NCI-H748 (cell line): ENCODE measurements at regions not wholly inside any gene's neighbourhood (a gene's known extent, or its start where the extent isn't known, plus 50 kb on each side); places are given as distances from the start of the nearest gene placed in this dataset.

ENCODE experiments used
- DNase-seq: peaks from one replicate; lab custom pipeline; 2025; ENCODE audit not compliant: unreplicated experiment; lab: John Stamatoyannopoulos, UW

DNA sequence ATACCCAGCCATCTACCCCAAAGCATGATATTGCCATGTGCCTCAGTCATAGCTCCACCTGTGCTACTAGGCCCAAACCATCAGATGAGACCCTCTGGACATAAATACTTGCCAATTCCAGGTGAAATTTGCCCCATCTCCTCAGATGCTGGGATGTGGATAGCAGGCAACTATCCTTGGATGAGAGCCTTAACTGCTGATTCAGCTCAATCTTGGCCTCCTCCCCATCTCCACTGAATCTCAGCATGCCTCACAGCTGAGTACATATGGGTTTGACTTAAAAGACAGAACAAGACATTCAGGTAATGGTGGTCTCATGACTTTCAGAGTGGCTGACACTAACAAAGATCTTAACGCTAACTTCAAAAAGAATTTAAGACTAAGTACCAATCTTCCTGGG is 50.8 kb upstream of the KLHL13 start:
- no peak for DNase-seq

DNA sequence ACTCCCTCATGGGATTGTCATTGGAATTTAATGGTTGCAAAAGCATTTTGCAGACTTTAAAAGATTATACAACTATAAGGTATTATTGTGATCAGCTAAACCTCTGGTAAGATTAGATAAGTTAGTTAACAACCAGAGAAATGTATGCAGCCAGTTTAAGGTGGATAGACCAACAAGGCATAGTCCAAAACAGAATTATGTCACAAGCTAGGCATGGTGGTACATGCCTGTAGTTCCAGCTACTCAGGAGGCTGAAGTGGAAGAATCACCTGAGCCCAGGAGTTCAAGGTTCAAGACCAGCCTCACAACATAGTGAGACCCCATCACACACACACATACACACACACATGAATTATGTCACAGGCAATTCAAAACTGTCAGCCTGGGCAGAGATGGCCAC is 54.7 kb upstream of the KLHL13 start:
- DNase-seq = no peak

DNA sequence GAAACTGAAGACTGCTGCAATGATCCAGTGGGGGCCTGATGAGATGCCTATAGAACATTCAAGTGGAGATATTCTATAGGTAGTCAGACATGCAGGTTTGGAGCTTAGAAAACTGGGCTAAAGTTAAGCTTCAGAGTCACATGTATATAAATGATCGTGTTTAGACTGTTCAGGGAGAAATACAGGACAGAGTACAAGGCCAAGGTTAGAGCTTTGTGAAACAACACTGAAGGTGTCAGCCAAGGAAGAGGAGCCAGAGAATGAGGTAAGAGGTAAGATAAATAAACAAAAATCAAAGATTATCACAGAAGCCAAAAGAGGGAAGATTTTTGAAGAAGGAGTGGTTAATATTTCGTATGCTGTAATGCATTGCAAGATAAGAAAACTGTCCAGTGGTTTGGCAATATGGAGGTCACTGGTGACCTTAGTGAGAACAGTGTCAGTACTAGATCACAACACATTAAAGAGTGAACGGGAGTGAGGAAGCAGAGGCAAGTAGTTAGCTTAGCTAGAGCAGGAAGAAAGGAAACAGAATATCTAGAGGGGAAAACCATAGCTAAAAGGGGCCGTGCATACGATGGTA is 58.0 kb upstream of the KLHL13 start:
- no peak for DNase-seq

DNA sequence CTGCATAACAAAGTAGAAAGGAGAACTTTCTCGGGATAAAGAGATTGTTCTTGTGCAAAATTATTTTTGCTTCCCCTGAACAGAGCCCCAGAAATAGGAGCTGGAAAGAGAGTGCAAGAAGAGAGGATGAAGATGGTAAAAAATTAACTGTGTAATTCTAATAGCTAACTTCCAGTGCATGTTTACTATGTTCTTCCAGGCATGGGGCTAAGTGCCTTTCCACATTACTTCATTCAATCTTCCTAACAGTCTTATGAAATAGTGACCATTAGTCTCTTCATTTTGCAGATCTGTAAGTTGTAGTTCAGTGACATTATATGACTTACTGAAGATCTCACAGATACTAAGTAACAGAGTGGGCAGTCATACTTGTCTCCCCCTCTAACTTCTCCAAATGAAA is 61.1 kb upstream of the KLHL13 start:
- no peak for DNase-seq

DNA sequence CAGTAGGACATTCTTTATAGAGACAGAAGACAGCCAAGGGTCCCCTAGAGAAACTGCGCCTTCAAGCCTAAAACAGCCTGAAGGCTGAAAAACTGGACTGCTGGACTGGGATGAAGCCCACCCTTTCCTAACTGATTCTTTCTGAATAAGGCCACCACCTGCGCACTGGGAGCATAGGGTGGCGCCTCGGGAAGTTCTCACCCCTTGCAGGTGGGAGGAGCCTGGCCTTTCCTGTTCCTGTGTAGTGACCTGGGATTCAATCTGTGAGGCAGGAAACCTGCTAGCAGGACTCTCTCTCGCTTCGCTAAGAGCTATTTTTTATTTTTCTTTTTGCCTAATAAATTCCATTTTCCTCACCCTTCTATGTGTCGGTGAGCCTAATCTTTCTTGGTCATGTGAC is 61.8 kb upstream of the KLHL13 start:
- no peak for DNase-seq

- no peak for DNase-seq
Measured at GRCh38 chrX:118179161-118179560, 62.6 kb upstream of the KLHL13 start.

GRCh38 chrX:118179718-118180117 is 63.1 kb upstream of the KLHL13 start:
- no peak for DNase-seq

DNA sequence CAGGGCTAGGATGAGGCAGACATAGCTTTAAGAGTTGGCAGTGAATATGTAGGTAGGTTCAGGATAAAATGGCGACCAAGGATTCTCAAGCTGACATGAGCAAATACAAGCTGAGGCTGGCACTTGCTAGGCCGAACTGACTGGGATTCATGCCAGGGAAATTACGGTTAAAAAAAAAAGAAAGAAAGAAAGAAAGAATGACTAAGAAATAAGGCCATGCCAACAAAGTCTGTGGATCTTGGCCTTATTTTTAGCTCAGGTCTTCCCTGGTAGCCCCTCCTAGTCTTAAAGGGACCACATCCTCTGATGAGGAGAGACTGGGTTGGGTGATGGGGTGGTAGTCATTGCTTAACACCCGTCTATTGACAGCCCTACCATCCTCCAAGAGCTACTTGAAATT is 64.4 kb upstream of the KLHL13 start:
- DNase-seq = no peak

DNA sequence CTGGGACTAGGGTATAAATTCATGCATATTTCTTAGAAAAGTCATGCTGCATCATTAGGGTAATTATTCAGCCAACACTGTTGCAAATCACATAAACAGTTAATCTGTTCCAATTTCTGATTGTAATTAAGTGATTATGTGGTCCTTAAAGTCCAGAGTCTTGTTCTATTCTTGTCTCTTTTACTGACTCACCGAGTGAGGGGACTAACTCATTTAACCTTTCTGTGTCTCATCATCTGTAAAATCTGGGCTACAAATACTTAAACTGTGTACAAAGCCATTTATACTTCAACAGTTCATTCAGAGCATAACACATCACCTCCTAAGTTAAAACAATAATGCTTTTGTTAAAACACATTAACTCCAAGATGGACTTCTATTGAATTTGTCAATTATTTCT is 65.4 kb upstream of the KLHL13 start:
- DNase-seq = no peak

DNA sequence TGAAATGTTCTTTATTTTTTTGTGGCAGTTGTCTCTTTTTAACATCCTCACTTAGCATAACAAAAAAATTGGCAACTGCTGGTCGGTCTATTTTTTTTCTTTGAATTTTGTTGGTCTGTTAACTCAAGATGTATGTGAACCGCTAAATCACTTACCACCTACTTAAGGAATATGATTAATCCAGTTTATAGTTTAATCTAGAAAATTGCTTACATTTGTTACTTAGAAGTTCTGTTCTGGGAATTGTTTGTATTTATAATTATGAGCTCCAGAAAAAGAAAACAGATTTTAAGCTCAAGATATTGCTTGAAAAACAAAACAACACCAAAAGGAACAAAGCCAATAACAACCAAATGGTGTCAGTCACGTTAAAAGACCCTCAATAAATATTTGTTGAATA is 66.1 kb upstream of the KLHL13 start:
- no peak for DNase-seq

DNA sequence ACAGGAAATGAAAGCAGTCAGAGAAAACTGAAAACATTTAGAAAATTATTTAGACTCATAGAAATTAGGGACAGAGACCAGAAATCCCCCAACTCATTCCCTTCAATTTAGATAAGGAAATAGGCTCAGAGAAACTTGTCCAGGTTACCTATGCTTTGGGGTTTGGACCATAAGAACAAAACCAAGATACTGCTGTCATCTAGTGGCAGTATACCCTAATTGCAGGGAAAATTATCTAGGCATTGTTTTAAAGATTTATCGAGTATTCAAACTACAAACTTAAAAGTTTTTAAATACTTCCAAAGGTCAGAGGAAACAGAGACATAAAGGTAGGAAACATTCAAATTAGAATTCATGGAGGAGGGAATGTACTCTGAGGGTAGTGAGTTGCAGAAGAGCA is 67.0 kb upstream of the KLHL13 start:
- DNase-seq = no peak

- no peak for DNase-seq
Measured at GRCh38 chrX:118187100-118187499, 70.5 kb upstream of the KLHL13 start.

- DNase-seq = peak; percentile 23
Measured at GRCh38 chrX:118189000-118189399, 72.4 kb upstream of the KLHL13 start.

DNA sequence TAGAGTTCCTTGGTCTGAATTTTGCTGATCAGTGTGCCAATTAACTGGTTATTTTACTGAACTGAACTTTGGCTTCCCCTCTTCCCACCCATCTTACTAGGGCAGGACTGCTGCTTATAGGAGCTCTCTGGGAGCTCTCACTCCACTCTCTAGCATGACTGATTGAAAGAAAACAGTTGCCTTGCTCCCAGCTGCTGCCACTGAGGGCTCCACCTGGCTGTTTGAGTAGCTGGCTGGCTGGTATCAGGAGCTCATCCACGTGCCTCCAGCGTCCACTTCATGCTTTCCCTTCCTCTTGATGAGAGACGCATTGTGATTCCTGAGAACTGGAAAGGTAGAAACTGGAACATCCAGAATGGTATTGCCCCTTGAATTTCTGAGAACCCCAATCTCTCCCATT is 73.0 kb upstream of the KLHL13 start:
- DNase-seq = peak; percentile 28

GRCh38 chrX:118197730-118198129 is 81.1 kb upstream of the KLHL13 start:
- DNase-seq = no peak

GRCh38 chrX:118198577-118198976 is 82.0 kb upstream of the KLHL13 start:
- no peak for DNase-seq

- no peak for DNase-seq
Measured at GRCh38 chrX:118199997-118200396, 83.4 kb upstream of the KLHL13 start.

GRCh38 chrX:118205421-118206395 is 89.1 kb upstream of the KLHL13 start:
- DNase-seq = no peak

DNA sequence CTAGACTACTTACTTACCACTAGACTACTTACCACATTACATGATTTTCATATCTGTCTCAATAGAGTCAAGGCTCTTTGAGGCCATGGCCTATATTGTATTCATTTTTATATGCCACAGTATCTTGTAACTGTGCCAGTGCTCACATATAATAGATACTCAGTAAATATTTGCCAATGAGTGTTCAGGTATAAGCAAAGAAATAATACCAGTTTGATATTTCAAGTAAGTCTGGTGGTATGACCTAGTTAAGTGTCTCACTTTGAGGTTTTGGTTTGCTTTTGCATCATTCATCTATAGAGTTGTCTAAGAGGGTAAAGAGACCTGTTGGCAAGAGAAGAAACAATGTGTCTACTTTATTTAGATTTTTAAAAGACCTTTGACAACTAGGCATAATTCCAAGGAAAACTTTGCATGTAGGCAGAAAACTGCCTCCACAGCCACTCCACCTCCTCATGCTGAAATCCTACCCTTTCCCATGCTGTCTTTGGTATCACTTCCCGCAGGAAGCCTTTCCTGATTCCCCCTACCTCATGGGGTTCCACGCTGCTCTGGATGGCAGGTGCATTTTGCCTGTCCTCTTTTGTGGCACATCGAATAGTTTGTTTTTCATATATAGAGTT is 91.3 kb upstream of the KLHL13 start:
- no peak for DNase-seq

DNA sequence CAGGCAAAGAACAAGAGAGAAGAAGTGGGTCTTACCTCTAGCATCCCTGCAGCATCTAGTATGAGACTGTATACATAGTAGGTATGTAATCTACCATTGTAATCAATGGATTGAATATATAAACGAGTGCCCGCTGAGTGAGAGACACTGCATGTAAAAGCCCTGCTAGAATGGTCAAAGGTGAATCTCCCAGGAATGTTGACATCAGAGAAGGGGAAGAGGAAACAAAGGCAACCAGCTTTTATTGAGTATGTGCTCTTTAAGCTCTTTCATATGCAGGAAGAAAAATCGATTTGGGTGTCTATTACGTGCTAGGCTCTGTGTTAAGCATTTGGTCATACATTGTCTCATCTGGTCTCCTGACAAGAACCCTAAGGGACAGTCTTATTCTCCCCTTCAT is 91.9 kb upstream of the KLHL13 start:
- no peak for DNase-seq

DNA sequence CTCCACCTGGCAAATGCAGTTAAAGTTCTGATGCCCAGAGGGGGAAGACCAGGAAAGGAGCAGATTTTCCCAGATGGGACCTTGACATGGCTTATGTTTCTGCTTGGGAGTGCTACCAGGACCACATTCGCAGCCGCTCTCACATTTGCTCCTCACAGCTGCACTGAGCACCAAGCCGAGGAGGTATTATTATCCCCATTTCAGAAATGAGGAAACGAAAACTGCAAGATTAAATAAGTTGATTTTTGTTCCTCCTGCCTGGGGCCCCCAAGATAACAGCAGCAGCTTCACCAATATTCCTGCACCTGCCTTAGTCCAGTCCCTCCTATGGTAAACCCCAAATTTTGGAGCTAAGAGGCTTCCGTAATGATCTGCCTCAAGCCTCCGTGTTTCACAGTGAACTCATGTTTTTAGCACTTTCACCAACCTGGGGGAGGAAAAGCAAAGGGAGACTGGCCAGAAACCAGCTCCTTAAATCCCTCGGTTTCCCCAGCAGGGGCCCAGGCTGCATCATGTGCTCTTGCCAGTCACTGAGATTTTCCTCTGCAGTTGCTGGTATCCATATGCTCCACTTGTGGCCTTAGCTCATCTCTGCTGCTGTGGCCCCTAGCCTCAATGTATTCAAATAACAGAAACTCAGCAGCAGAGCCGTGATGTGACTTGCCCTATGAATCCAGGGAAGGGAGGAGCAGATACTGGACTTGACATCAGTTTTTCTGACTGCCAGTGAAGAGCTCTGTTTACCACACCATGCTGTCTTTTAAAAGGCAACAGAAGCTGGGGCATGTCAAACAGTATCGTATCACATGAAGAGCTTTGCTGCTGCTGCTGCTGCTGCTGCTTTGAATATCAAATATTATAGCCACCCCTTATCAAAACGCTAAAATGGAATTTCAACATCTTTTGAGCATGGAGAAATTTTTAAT is 95.5 kb upstream of the KLHL13 start:
- no peak for DNase-seq
